ENCODE measurements at regions not wholly inside any gene's neighbourhood (a gene's known extent, or its start where the extent isn't known, plus 50 kb on each side); places are given as distances from the start of the nearest gene placed in this dataset.

DNA sequence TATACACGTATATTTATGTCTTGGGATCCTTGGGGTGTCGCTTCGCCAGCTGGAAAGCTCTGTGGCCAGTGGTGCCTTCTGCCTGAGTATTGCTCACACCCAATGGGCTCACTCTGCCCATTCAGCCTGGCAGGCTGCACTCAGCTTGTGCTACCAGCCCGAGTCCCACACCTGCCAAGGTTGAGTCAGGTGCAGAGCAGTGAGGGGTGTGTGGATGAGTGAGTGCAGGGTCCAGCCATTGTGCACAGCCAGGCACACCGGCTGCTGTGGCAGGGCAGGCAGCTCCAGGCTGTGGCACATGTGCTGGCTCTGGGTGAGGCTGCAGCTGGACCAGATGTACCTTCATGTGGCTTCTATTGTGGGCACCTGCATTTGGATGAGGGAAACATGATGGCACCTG lies 496.9 kb upstream of the LINC00305 start:
- H2BK20ac ChIP-seq (ENCODE audit: low read depth, low read length, poor library complexity, severe bottlenecking): no peak overlapping the region
- DNase-seq: no peak
- H3K9me3 ChIP-seq (ENCODE audit: control insufficient read depth, low read depth, low read length): no peaks in the 10 kb centered on the region
- no peak overlapping the region for H3K27ac ChIP-seq (ENCODE audit: insufficient read length, low read depth, low read length)
- H4K91ac ChIP-seq (ENCODE audit: insufficient read length, low read depth, low read length): no peak overlapping the region
- no peak overlapping the region for H2BK120ac ChIP-seq (ENCODE audit: low read depth, low read length, poor library complexity, severe bottlenecking)
- H4K8ac ChIP-seq (replicated peaks; ENCODE audit: insufficient read length, low read depth, low read length): no peak overlapping the region
- no peak overlapping the region for H3K18ac ChIP-seq (ENCODE audit: insufficient read length, low read depth, low read length)
- no CpG with 5 or more reads among the region's 5 CpGs for whole genome bisulfite sequencing (ENCODE audit: extremely low coverage, insufficient read length, low lambda C conversion rate)
- H3K4ac ChIP-seq (ENCODE audit: low read depth, low read length): no peak overlapping the region
- H4K20me1 ChIP-seq (ENCODE audit: control insufficient read depth, insufficient read depth, insufficient read length): no peaks in the 10 kb centered on the region
- Mint-ChIP-seq H3K4me3 (no peak overlapping the region), H3K9me3 (no peaks in the 10 kb centered on the region), H3K4me1 (no peaks in the 10 kb centered on the region), H3K36me3 (ENCODE audit: insufficient read depth in 1 of 3, low read depth in 3 of 3) (no peaks in the 10 kb centered on the region), H3K27ac (no peak overlapping the region), H3K27me3 (ENCODE audit: low read depth) (no peaks in the 10 kb centered on the region)
- no peak overlapping the region for H2AK5ac ChIP-seq (ENCODE audit: insufficient read length, low read length)
- no peak overlapping the region for H3K56ac ChIP-seq (ENCODE audit: insufficient read length, low read depth, low read length)
- no peak overlapping the region for H3K14ac ChIP-seq (ENCODE audit: insufficient read depth, low read length)
- H3K79me2 ChIP-seq (ENCODE audit: insufficient read depth, low read length): no peaks in the 10 kb centered on the region
- H3K23ac ChIP-seq (ENCODE audit: insufficient read length, low read depth, low read length): no peak overlapping the region
- H3K23me2 ChIP-seq (ENCODE audit: insufficient read length, low read depth, low read length, poor library complexity, severe bottlenecking): no peaks in the 10 kb centered on the region
- no peak overlapping the region for H2BK15ac ChIP-seq (ENCODE audit: low read depth, low read length)
- no peak overlapping the region for H4K5ac ChIP-seq (ENCODE audit: insufficient read length, low read depth, low read length)
- no peak overlapping the region for H3K9ac ChIP-seq (ENCODE audit: extremely low read depth, insufficient read length, low read length)
- H2BK12ac ChIP-seq (ENCODE audit: insufficient read length, low read depth, low read length): no peak overlapping the region
- H3K4me2 ChIP-seq (ENCODE audit: insufficient read depth, insufficient read length, low read length): no peak overlapping the region
- H3K4me1 ChIP-seq (ENCODE audit: insufficient read depth, low read length): no peaks in the 10 kb centered on the region
- no peak overlapping the region for H3T11ph ChIP-seq (ENCODE audit: low read length)
- no peak overlapping the region for H2AFZ ChIP-seq (ENCODE audit: low read length)
- TF ChIP-seq CTCF (conservative IDR thresholded peaks at IDR 0.05): no peak
- H3K79me1 ChIP-seq (ENCODE audit: insufficient read depth, low read depth, low read length, poor library complexity, severe bottlenecking): no peaks in the 10 kb centered on the region
- no peak overlapping the region for H2BK5ac ChIP-seq (ENCODE audit: insufficient read length, low read length)
- no peaks in the 10 kb centered on the region for H3K27me3 ChIP-seq (ENCODE audit: insufficient read depth, low read length)
